ENCODE measurements at regions not wholly inside any gene's neighbourhood (a gene's known extent, or its start where the extent isn't known, plus 50 kb on each side); places are given as distances from the start of the nearest gene placed in this dataset.

- DNase-seq (ENCODE audit: extremely low read depth in 1 of 11, low read depth in 9 of 11, low spot score in 4 of 11): no peak
These were observed 55.2 kb upstream of the NEK6 start for GRCh38 chr9:124202447-124202971.

GRCh38 chr9:124205686-124206352, 51.9 kb upstream of the NEK6 start:
- no peak for DNase-seq (ENCODE audit: extremely low read depth in 1 of 11, low read depth in 9 of 11, low spot score in 4 of 11)

GRCh38 chr9:124206391-124206790, 51.4 kb upstream of the NEK6 start:
- DNase-seq (ENCODE audit: extremely low read depth in 1 of 11, low read depth in 9 of 11, low spot score in 4 of 11): no peak

All from renal cortex interstitium (tissue), 11 donors.